Stomach (tissue), 4 donors: ENCODE measurements at regions not wholly inside any gene's neighbourhood (a gene's known extent, or its start where the extent isn't known, plus 50 kb on each side); places are given as distances from the start of the nearest gene placed in this dataset.

Source experiments
- CTCF ChIP-seq, 7 experiments: fragments of 450-650 bp in 4 of 7; fragments of 200-600 bp in 3 of 7; sonication (generic) in 3 of 7; IDR thresholded peaks; one replicate each; pipeline ENCODE4 v1.5.1; 2016 to 2019; ENCODE audit warnings: antibody characterized with exemption in 7 of 7, control low read depth in 2 of 7, mild to moderate bottlenecking in 1 of 7
- POLR2A ChIP-seq, 4 donors: fragments of 450-650 bp; IDR thresholded peaks; one replicate each; pipeline ENCODE4 v1.6.1; 2016; ENCODE audit warnings: antibody characterized with exemption in 4 of 4, control low read depth in 2 of 4, mild to moderate bottlenecking in 1 of 4, moderate library complexity in 1 of 4
- POLR2AphosphoS5 ChIP-seq, 3 donors: sonication (generic); formaldehyde crosslinking; IDR thresholded peaks; one replicate each; pipeline ENCODE4 v1.6.1; 2016; ENCODE audit warnings: antibody characterized with exemption in 3 of 3

- TF ChIP-seq CTCF (IDR thresholded peaks at IDR 0.05) (no peak), POLR2A (IDR thresholded peaks at IDR 0.05) (no peak), POLR2AphosphoS5 (IDR thresholded peaks at IDR 0.05) (no peak)
Observed at GRCh38 chr5:3025392-3025791, 273.9 kb upstream of the IRX2 start.
